ENCODE measurements at regions not wholly inside any gene's neighbourhood (a gene's known extent, or its start where the extent isn't known, plus 50 kb on each side); places are given as distances from the start of the nearest gene placed in this dataset.

DNA sequence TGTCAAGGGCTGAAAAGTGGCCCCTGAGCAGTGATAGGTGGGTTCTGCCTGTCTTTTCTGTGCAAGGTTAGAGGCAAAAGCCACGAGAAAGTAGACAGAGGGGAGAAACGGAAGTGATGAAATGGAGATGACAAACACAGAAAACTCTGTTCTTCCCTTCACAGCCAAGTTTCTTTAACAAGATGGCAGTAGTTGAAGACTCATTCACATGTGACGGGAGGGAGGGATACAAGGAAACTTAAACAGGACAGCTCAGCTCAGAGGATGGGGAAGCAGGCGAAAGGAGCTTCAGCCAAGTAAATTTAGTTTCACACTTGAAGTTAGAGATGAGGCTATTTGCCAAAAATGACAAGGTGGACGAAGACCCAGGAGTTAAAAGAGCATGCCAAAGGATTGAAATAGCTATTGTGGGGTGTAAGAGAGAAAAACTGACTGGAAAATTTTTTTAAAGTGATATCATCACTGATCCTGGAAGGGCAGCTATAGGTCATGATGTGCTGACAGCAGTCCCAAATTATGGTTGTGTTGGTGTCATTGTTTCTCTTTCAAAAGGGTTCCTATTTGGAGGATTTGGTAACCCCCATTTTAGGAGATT lies 347.9 kb downstream of the EFNB2 start:
- Histone ChIP-seq H3K27ac (no peak overlapping the region), H3K36me3 (ENCODE audit: insufficient read depth) (no peaks in the 10 kb centered on the region), H3K4me3 (IDR thresholded peaks at IDR 0.05; ENCODE audit: insufficient read depth, low read depth, low read length) (no peak overlapping the region), H2AFZ (ENCODE audit: low read depth) (no peak overlapping the region), H3K79me2 (ENCODE audit: insufficient read depth, low read depth) (no peaks in the 10 kb centered on the region), H3K4me1 (ENCODE audit: low read depth, poor library complexity, severe bottlenecking) (no peaks in the 10 kb centered on the region), H3K9ac (no peak overlapping the region), H4K20me1 (ENCODE audit: insufficient read depth) (no peaks in the 10 kb centered on the region), H3K4me2 (no peak overlapping the region), H3K27me3 (ENCODE audit: insufficient read depth, low read depth) (no peaks in the 10 kb centered on the region)
- TF ChIP-seq, protein P1, sequence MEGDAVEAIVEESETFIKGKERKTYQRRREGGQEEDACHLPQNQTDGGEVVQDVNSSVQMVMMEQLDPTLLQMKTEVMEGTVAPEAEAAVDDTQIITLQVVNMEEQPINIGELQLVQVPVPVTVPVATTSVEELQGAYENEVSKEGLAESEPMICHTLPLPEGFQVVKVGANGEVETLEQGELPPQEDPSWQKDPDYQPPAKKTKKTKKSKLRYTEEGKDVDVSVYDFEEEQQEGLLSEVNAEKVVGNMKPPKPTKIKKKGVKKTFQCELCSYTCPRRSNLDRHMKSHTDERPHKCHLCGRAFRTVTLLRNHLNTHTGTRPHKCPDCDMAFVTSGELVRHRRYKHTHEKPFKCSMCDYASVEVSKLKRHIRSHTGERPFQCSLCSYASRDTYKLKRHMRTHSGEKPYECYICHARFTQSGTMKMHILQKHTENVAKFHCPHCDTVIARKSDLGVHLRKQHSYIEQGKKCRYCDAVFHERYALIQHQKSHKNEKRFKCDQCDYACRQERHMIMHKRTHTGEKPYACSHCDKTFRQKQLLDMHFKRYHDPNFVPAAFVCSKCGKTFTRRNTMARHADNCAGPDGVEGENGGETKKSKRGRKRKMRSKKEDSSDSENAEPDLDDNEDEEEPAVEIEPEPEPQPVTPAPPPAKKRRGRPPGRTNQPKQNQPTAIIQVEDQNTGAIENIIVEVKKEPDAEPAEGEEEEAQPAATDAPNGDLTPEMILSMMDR (conservative IDR thresholded peaks at IDR 0.05; ENCODE audit: low read depth, low read length) = no peak

- no peaks in the 10 kb centered on the region for H3K4me1 ChIP-seq (ENCODE audit: low read depth, poor library complexity, severe bottlenecking)
- no peak overlapping the region for H2AFZ ChIP-seq (ENCODE audit: low read depth)
- H3K9ac ChIP-seq = no peak overlapping the region
- H3K27ac ChIP-seq = no peak overlapping the region
- no peak overlapping the region for H3K4me3 ChIP-seq (IDR thresholded peaks at IDR 0.05; ENCODE audit: insufficient read depth, low read depth, low read length)
- no peaks in the 10 kb centered on the region for H3K27me3 ChIP-seq (ENCODE audit: insufficient read depth, low read depth)
- no peaks in the 10 kb centered on the region for H3K36me3 ChIP-seq (ENCODE audit: insufficient read depth)
- TF ChIP-seq, protein P1 (conservative IDR thresholded peaks at IDR 0.05; ENCODE audit: low read depth, low read length) = no peak
- H4K20me1 ChIP-seq (ENCODE audit: insufficient read depth) = no peaks in the 10 kb centered on the region
- no peak overlapping the region for H3K4me2 ChIP-seq
- no peaks in the 10 kb centered on the region for H3K79me2 ChIP-seq (ENCODE audit: insufficient read depth, low read depth)
These were observed 348.4 kb downstream of the EFNB2 start for GRCh38 chr13:106187101-106187500.

DNA sequence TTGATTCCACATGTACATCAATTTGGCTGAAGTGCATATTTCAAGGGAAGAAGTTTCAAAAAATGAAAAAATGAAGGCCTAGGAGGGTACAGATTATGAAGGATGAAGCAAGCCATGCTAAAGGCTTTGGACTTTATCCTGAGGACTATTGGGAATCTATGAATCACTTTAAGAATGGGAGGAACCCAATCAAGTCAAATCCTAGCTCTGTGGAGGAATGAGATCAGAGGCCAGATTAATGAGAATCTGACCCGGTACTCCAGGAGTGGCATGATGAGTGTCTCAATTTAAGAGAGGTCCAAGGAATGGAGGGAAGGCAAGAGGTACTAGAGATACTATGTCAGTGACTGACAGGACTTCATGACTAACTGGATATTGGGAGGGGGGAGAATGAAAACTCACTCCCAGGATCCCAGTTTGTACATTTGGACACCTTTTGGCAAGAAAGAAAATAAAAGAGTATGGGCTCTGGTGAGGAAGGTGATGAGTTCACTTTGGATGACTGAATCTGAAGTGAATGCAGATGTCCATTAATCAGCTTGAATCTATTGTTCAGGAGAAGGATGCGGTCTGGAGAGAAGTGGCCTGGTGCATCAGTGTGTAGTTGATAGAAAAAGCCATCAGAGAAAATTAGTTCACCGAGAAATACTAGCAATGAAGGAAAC lies 349.0 kb downstream of the EFNB2 start:
- Histone ChIP-seq H2AFZ (ENCODE audit: low read depth) (no peak overlapping the region), H3K27ac (no peak overlapping the region), H3K27me3 (ENCODE audit: insufficient read depth, low read depth) (no peaks in the 10 kb centered on the region), H3K79me2 (ENCODE audit: insufficient read depth, low read depth) (no peaks in the 10 kb centered on the region), H4K20me1 (ENCODE audit: insufficient read depth) (no peaks in the 10 kb centered on the region), H3K4me2 (no peak overlapping the region), H3K36me3 (ENCODE audit: insufficient read depth) (no peaks in the 10 kb centered on the region), H3K4me1 (ENCODE audit: low read depth, poor library complexity, severe bottlenecking) (no peaks in the 10 kb centered on the region), H3K9ac (no peak overlapping the region), H3K4me3 (IDR thresholded peaks at IDR 0.05; ENCODE audit: insufficient read depth, low read depth, low read length) (no peak overlapping the region)
- TF ChIP-seq, protein P1 (conservative IDR thresholded peaks at IDR 0.05; ENCODE audit: low read depth, low read length) = no peak

- Histone ChIP-seq H3K27me3 (ENCODE audit: insufficient read depth, low read depth) (no peaks in the 10 kb centered on the region), H3K36me3 (ENCODE audit: insufficient read depth) (no peaks in the 10 kb centered on the region), H3K79me2 (ENCODE audit: insufficient read depth, low read depth) (no peaks in the 10 kb centered on the region), H3K9ac (no peak overlapping the region), H3K4me3 (IDR thresholded peaks at IDR 0.05; ENCODE audit: insufficient read depth, low read depth, low read length) (no peak overlapping the region), H2AFZ (ENCODE audit: low read depth) (no peak overlapping the region), H3K4me1 (ENCODE audit: low read depth, poor library complexity, severe bottlenecking) (no peaks in the 10 kb centered on the region), H3K4me2 (no peak overlapping the region), H3K27ac (no peak overlapping the region), H4K20me1 (ENCODE audit: insufficient read depth) (no peaks in the 10 kb centered on the region)
- TF ChIP-seq, protein P1 (conservative IDR thresholded peaks at IDR 0.05; ENCODE audit: low read depth, low read length) = no peak
These were observed 350.7 kb downstream of the EFNB2 start for GRCh38 chr13:106184790-106185189.

Measured in KMS-11 (cell line).